HCT116 (cell line): ENCODE measurements at regions not wholly inside any gene's neighbourhood (a gene's known extent, or its start where the extent isn't known, plus 50 kb on each side); places are given as distances from the start of the nearest gene placed in this dataset.

Experiments
- ATAC-seq: fragments of 200-7000 bp; cut with Tn5 transposase; 2 replicates; pipeline ENCODE4 v1.9.1; 2020; ENCODE audit warnings: mild to moderate bottlenecking, moderate library complexity
- BruUV-seq: library from RNA; stranded (reverse); fragments of 400-500 nt; replicated peaks from 2 replicates; lab custom pipeline; 2021; lab: Mats Ljungman, UMichigan
- CTCF ChIA-PET: fragments of 300-600 bp; sonication (Branson Sonifier 250); formaldehyde crosslinking; loops from one replicate; lab custom pipeline; 2021; ENCODE audit warnings: antibody characterized with exemption; lab: Charles Lee
- POLR2A ChIA-PET: fragments of 300-600, 350-600 bp; sonication (Branson Sonifier 250); formaldehyde crosslinking; loops from one replicate; lab custom pipeline; 2021; ENCODE audit warnings: antibody characterized with exemption; lab: Charles Lee
- RAD21 ChIA-PET, 2 experiments: fragments of 300-600 bp; sonication (Branson Sonifier 250); formaldehyde crosslinking; loops; one replicate each; lab custom pipeline; 2023; ENCODE audit warnings: low total read pairs in 2 of 2; ENCODE audit not compliant: uncharacterized antibody in 2 of 2, unreplicated experiment in 2 of 2, low non-redundant PET in 1 of 2; lab: Charles Lee
- DNase-seq: peaks from one replicate; pipeline ENCODE4 v3.0.0-alpha.2; 2010; ENCODE audit warnings: low read depth, low spot score
- H2AFZ ChIP-seq: fragments of 200-600 bp; shearing (Covaris generic), sonication (generic); 2 replicates; pipeline ENCODE4 v1.6.1; 2017; ENCODE audit warnings: low read depth, mixed run types, mixed read lengths, antibody characterized with exemption, low read length; ENCODE audit not compliant: poor library complexity, severe bottlenecking
- H3K27ac ChIP-seq: 2 replicates; pipeline ENCODE4 v1.5.1; 2012; ENCODE audit warnings: low read depth, low read length
- H3K27me3 ChIP-seq: fragments of 200-600 bp; sonication (generic); 2 replicates; pipeline ENCODE4 v1.6.1; 2016; ENCODE audit warnings: mixed run types, low read length, mixed read lengths; ENCODE audit not compliant: insufficient read depth
- H3K36me3 ChIP-seq, 2 experiments: fragments of 200-500 bp in 1 of 2; fragments of 200-600 bp in 1 of 2; sonication (Bioruptor generic) in 1 of 2; sonication (generic) in 1 of 2; 2 replicates each; pipeline versions ENCODE4 v1.5.1 to v1.6.1; 2014 to 2016; ENCODE audit warnings: low read length in 2 of 2, inconsistent platforms in 1 of 2, mixed read lengths in 1 of 2, mixed run types in 1 of 2; ENCODE audit not compliant: insufficient read depth in 2 of 2, control insufficient read depth in 1 of 2
- H3K4me1 ChIP-seq, 2 experiments: fragments of 200-600 bp in 1 of 2; sonication (generic) in 1 of 2; 2 replicates each; pipeline versions ENCODE4 v1.5.1 to v1.6.1; 2012 to 2017; ENCODE audit warnings: low read length in 2 of 2, inconsistent platforms in 1 of 2, mild to moderate bottlenecking in 1 of 2, mixed read lengths in 1 of 2, mixed run types in 1 of 2, moderate library complexity in 1 of 2; ENCODE audit not compliant: insufficient read depth in 2 of 2, control insufficient read depth in 1 of 2
- H3K4me2 ChIP-seq: fragments of 200-600 bp; sonication (generic); 2 replicates; pipeline ENCODE4 v1.6.1; 2017; ENCODE audit warnings: mixed run types, low read length, mixed read lengths
- H3K4me3 ChIP-seq, 2 experiments: fragments of 200-600 bp in 1 of 2; sonication (generic) in 1 of 2; replicated peaks in 1 of 2; 2 replicates each; pipeline ENCODE4 v1.5.1; 2011 to 2016; ENCODE audit warnings: low read length in 2 of 2, control low read depth in 1 of 2, low read depth in 1 of 2, mild to moderate bottlenecking in 1 of 2, mixed read lengths in 1 of 2, mixed run types in 1 of 2
- H3K79me2 ChIP-seq: fragments of 200-600 bp; sonication (generic); 2 replicates; pipeline ENCODE4 v1.6.1; 2017; ENCODE audit warnings: mild to moderate bottlenecking, mixed run types, low read length, moderate library complexity, mixed read lengths; ENCODE audit not compliant: insufficient read depth
- H3K9ac ChIP-seq: fragments of 200-600 bp; sonication (generic); 2 replicates; pipeline ENCODE4 v1.6.1; 2016; ENCODE audit warnings: low read length, mixed read lengths
- H3K9me2 ChIP-seq: fragments of 200-600 bp; sonication (generic), shearing (Covaris generic); 2 replicates; pipeline ENCODE4 v1.6.1; 2017; ENCODE audit warnings: mixed run types, mild to moderate bottlenecking, moderate library complexity; ENCODE audit not compliant: insufficient read depth
- H3K9me3 ChIP-seq, 2 experiments: fragments of 200-500 bp in 1 of 2; fragments of 200-600 bp in 1 of 2; sonication (Bioruptor generic) in 1 of 2; sonication (generic) in 1 of 2; 2 replicates each; pipeline ENCODE4 v1.6.1; 2014 to 2017; ENCODE audit warnings: low read length in 2 of 2, mixed read lengths in 2 of 2, inconsistent platforms in 1 of 2, low read depth in 1 of 2, mild to moderate bottlenecking in 1 of 2, mixed run types in 1 of 2, moderate library complexity in 1 of 2; ENCODE audit not compliant: control insufficient read depth in 1 of 2, insufficient read depth in 1 of 2
- H4K20me1 ChIP-seq: fragments of 200-600 bp; sonication (generic), shearing (Covaris generic); 2 replicates; pipeline ENCODE4 v1.6.1; 2017; ENCODE audit warnings: mixed run types, mild to moderate bottlenecking, moderate library complexity; ENCODE audit not compliant: insufficient read depth
- CTCF ChIP-seq, 3 experiments: fragments of 200-600 bp in 1 of 3; sonication (generic) in 1 of 3; IDR thresholded peaks in 2 of 3; conservative IDR thresholded peaks in 1 of 3; 2 replicates each; pipeline ENCODE4 v1.5.1; 2012 to 2017; ENCODE audit warnings: low read depth in 2 of 3, low read length in 2 of 3, antibody characterized with exemption in 1 of 3, borderline replicate concordance in 1 of 3, control low read depth in 1 of 3, mild to moderate bottlenecking in 1 of 3, mixed read lengths in 1 of 3, mixed run types in 1 of 3, moderate library complexity in 1 of 3; ENCODE audit not compliant: insufficient read depth in 1 of 3
- ELF1 ChIP-seq: IDR thresholded peaks from 2 replicates; pipeline ENCODE4 v1.6.1; 2012; ENCODE audit warnings: low read depth, borderline replicate concordance
- SP1 ChIP-seq: IDR thresholded peaks from 2 replicates; pipeline ENCODE4 v1.6.1; 2012; ENCODE audit warnings: low read depth
- TCF7L2 ChIP-seq: IDR thresholded peaks from 2 replicates; pipeline ENCODE4 v1.7.0; 2011; ENCODE audit warnings: borderline replicate concordance, inconsistent platforms; ENCODE audit not compliant: insufficient read depth, insufficient read length; ENCODE audit errors: extremely low read depth
- ZBTB33 ChIP-seq: IDR thresholded peaks from 2 replicates; pipeline ENCODE4 v1.6.1; 2011; ENCODE audit warnings: mild to moderate bottlenecking, low read length, moderate library complexity; ENCODE audit not compliant: insufficient replicate concordance; ENCODE audit errors: extremely low read depth
- ZNF274 ChIP-seq: fragments of 200-500 bp; sonication (Bioruptor generic); IDR thresholded peaks from 2 replicates; pipeline ENCODE4 v1.6.1; 2014; ENCODE audit warnings: mild to moderate bottlenecking, low read depth, low read length, inconsistent platforms
- intact Hi-C: fragments of 100-400 bp; cut with micrococcal nuclease; formaldehyde crosslinking; loops from 2 replicates; pipeline ENCODE4 v1.10.0; 2022

- CTCF ChIA-PET = no interaction called here
- no TSS peak for BruUV-seq
Measured at GRCh38 chr2:209076151-209076550, 347.7 kb upstream of the MAP2 start.

More at GRCh38 chr2:209076151-209076550, 347.7 kb upstream of the MAP2 start:
- ChIA-PET RAD21 (no interaction called here), POLR2A (no interaction called here)
- Histone ChIP-seq H4K20me1 (no peaks in the 10 kb centered on the region; the same call in 1 of the 2 replicates), H3K36me3 (no peaks in the 10 kb centered on the region), H3K27ac (no peak overlapping the region), H3K9me2 (no peaks in the 10 kb centered on the region), H3K4me3 (no peak overlapping the region), H3K9ac (no peak overlapping the region), H3K9me3 (no peaks in the 10 kb centered on the region), H3K4me1 (no peaks in the 10 kb centered on the region), H3K27me3 (no peaks in the 10 kb centered on the region), H2AFZ (no peak overlapping the region), H3K4me2 (no peak overlapping the region), H3K79me2 (no peaks in the 10 kb centered on the region)
- TF ChIP-seq SP1 (no peak), CTCF (IDR thresholded peaks at IDR 0.05 in 2 of 3, conservative IDR thresholded peaks at IDR 0.05 in 1 of 3; ENCODE audit: borderline replicate concordance in 1 of 3, insufficient read depth in 1 of 3, low read depth in 2 of 3, low read length in 2 of 3) (no peak), ELF1 (no peak), ZNF274 (no peak), ZBTB33 (no peak), TCF7L2 (no peak)
- DNase-seq = no peak
- intact Hi-C loops = no loop called here
- ATAC-seq = no peak
